ENCODE measurements at regions not wholly inside any gene's neighbourhood (a gene's known extent, or its start where the extent isn't known, plus 50 kb on each side); places are given as distances from the start of the nearest gene placed in this dataset.

- TF ChIP-seq SMC3 (IDR thresholded peaks at IDR 0.05; ENCODE audit: low read depth, low read length) (peak; percentile 12; the same call in 1 of the 2 replicates), RFX5 (IDR thresholded peaks at IDR 0.05; ENCODE audit: low read depth, low read length) (no peak), MXI1 (IDR thresholded peaks at IDR 0.05; ENCODE audit: borderline replicate concordance, low read depth, low read length) (no peak), POLR2A (IDR thresholded peaks at IDR 0.05; ENCODE audit: low read depth, low read length) (no peak), CHD1 (IDR thresholded peaks at IDR 0.05; ENCODE audit: low read depth, low read length) (no peak), MAZ (IDR thresholded peaks at IDR 0.05; ENCODE audit: borderline replicate concordance, low read depth, low read length) (no peak), CEBPB (IDR thresholded peaks at IDR 0.05; ENCODE audit: low read depth, low read length) (no peak), RCOR1 (IDR thresholded peaks at IDR 0.05; ENCODE audit: insufficient replicate concordance, low read length) (no peak), BHLHE40 (IDR thresholded peaks at IDR 0.05; ENCODE audit: low read depth, low read length) (no peak), RAD21 (IDR thresholded peaks at IDR 0.05; ENCODE audit: low read length) (peak; percentile 19; the same call in 1 of the 2 replicates)
- TF ChIP-seq, protein P1, sequence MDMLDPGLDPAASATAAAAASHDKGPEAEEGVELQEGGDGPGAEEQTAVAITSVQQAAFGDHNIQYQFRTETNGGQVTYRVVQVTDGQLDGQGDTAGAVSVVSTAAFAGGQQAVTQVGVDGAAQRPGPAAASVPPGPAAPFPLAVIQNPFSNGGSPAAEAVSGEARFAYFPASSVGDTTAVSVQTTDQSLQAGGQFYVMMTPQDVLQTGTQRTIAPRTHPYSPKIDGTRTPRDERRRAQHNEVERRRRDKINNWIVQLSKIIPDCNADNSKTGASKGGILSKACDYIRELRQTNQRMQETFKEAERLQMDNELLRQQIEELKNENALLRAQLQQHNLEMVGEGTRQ (IDR thresholded peaks at IDR 0.05; ENCODE audit: low read depth, low read length): no peak
- TF ChIP-seq, protein P2, sequence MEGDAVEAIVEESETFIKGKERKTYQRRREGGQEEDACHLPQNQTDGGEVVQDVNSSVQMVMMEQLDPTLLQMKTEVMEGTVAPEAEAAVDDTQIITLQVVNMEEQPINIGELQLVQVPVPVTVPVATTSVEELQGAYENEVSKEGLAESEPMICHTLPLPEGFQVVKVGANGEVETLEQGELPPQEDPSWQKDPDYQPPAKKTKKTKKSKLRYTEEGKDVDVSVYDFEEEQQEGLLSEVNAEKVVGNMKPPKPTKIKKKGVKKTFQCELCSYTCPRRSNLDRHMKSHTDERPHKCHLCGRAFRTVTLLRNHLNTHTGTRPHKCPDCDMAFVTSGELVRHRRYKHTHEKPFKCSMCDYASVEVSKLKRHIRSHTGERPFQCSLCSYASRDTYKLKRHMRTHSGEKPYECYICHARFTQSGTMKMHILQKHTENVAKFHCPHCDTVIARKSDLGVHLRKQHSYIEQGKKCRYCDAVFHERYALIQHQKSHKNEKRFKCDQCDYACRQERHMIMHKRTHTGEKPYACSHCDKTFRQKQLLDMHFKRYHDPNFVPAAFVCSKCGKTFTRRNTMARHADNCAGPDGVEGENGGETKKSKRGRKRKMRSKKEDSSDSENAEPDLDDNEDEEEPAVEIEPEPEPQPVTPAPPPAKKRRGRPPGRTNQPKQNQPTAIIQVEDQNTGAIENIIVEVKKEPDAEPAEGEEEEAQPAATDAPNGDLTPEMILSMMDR (conservative IDR thresholded peaks at IDR 0.05; ENCODE audit: low read depth, low read length): peak; percentile 13; the same call in 1 of the 2 replicates
Observed at GRCh38 chr12:107990325-107990724, 138.8 kb upstream of the WSCD2 start.

Measured in IMR-90 (cell line).